ENCODE measurements at regions not wholly inside any gene's neighbourhood (a gene's known extent, or its start where the extent isn't known, plus 50 kb on each side); places are given as distances from the start of the nearest gene placed in this dataset.

GRCh38 chr7:19610194-19610943, 98.5 kb downstream of the POLR1F start:
- H3K4me3 ChIP-seq, result no peak overlapping the region
- H3K27ac ChIP-seq, result no peak overlapping the region
- TF ChIP-seq POLR2A (IDR thresholded peaks at IDR 0.05), result no peak
- TF ChIP-seq CTCF (IDR thresholded peaks at IDR 0.05), result no peak
- intact Hi-C loops (cut with DNase I), result no loop called here
- no peak for DNase-seq
- no peaks in the 10 kb centered on the region for H3K27me3 ChIP-seq
- no peaks in the 10 kb centered on the region for H3K4me1 ChIP-seq (ENCODE audit: insufficient read depth)
- H3K36me3 ChIP-seq, result no peaks in the 10 kb centered on the region
- H3K9me3 ChIP-seq, result no peaks in the 10 kb centered on the region

GRCh38 chr7:19589446-19589845, 119.4 kb downstream of the POLR1F start:
- Histone ChIP-seq H3K4me1 (ENCODE audit: insufficient read depth) (no peaks in the 10 kb centered on the region), H3K36me3 (no peaks in the 10 kb centered on the region), H3K27ac (no peak overlapping the region), H3K9me3 (no peaks in the 10 kb centered on the region), H3K27me3 (no peaks in the 10 kb centered on the region), H3K4me3 (no peak overlapping the region)
- 80 to 89% (median 86%) methylated on average over 3 of the region's 3 CpGs for WGBS, 3 donors
- intact Hi-C loops (cut with DNase I), result no loop called here
- no peak for TF ChIP-seq POLR2A (IDR thresholded peaks at IDR 0.05)
- no peak for TF ChIP-seq EP300 (IDR thresholded peaks at IDR 0.05)
- TF ChIP-seq CTCF (IDR thresholded peaks at IDR 0.05), result no peak
- no peak for DNase-seq

- intact Hi-C loops (cut with DNase I), result no loop called here
- H3K9me3 ChIP-seq, result no peaks in the 10 kb centered on the region
- H3K27ac ChIP-seq, result no peak overlapping the region
- H3K36me3 ChIP-seq, result no peaks in the 10 kb centered on the region
- no peak for TF ChIP-seq POLR2A (IDR thresholded peaks at IDR 0.05)
- TF ChIP-seq CTCF (IDR thresholded peaks at IDR 0.05), result no peak
- no peak for TF ChIP-seq EP300 (IDR thresholded peaks at IDR 0.05)
- 16 to 35% (median 18%) methylated on average over 2 of the region's 2 CpGs for WGBS, 3 donors
- H3K4me3 ChIP-seq, result no peak overlapping the region
- H3K27me3 ChIP-seq, result no peaks in the 10 kb centered on the region
- H3K4me1 ChIP-seq (ENCODE audit: insufficient read depth), result no peaks in the 10 kb centered on the region
- no peak for DNase-seq
Observed at GRCh38 chr7:19587291-19587690, 121.5 kb downstream of the POLR1F start.

GRCh38 chr7:19585761-19586160, 123.1 kb downstream of the POLR1F start:
- no peaks in the 10 kb centered on the region for H3K9me3 ChIP-seq
- H3K4me1 ChIP-seq (ENCODE audit: insufficient read depth), result no peaks in the 10 kb centered on the region
- WGBS, 3 donors, result 76 to 82% (median 79%) methylated on average over 2 of the region's 2 CpGs
- no peak overlapping the region for H3K4me3 ChIP-seq
- no peak for DNase-seq
- H3K36me3 ChIP-seq, result no peaks in the 10 kb centered on the region
- no peaks in the 10 kb centered on the region for H3K27me3 ChIP-seq
- TF ChIP-seq CTCF (IDR thresholded peaks at IDR 0.05) (no peak), EP300 (IDR thresholded peaks at IDR 0.05) (no peak), POLR2A (IDR thresholded peaks at IDR 0.05) (no peak)
- H3K27ac ChIP-seq, result no peak overlapping the region
- intact Hi-C loops (cut with DNase I), result no loop called here
